ENCODE measurements at regions not wholly inside any gene's neighbourhood (a gene's known extent, or its start where the extent isn't known, plus 50 kb on each side); places are given as distances from the start of the nearest gene placed in this dataset.

DNA sequence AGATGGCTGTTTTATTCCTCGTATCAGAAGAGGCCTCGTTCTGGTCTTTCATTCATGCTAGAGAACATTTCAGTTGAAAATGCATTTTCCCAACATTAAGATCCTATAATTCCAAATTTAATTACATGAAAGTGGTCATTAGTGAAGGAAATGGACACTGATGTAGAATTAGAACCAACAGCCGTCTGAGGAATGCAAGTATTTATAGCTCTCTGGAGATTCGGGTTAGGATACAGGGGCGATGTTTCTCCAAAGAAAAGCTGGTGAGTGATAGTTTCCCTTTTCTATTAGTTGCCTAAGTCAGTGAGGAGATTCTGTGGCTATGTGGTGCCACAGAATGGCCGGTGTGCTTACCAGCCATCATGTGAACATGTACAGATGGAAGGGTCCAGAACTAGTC lies 109.0 kb upstream of the IL12A start:
- H3K4me3 ChIP-seq (ENCODE audit: low read depth, low read length): no peak overlapping the region
- no peak for TF ChIP-seq CTCF (IDR thresholded peaks at IDR 0.05; ENCODE audit: borderline replicate concordance, insufficient read depth, low read depth, low read length)

GRCh38 chr3:159881208-159881607 lies 107.4 kb upstream of the IL12A start:
- no peak for TF ChIP-seq CTCF (IDR thresholded peaks at IDR 0.05; ENCODE audit: borderline replicate concordance, insufficient read depth, low read depth, low read length)
- H3K4me3 ChIP-seq (ENCODE audit: low read depth, low read length): no peak overlapping the region

GRCh38 chr3:159881828-159882309 lies 106.8 kb upstream of the IL12A start:
- no peak for TF ChIP-seq CTCF (IDR thresholded peaks at IDR 0.05; ENCODE audit: borderline replicate concordance, insufficient read depth, low read depth, low read length)
- H3K4me3 ChIP-seq (ENCODE audit: low read depth, low read length): no peak overlapping the region

DNA sequence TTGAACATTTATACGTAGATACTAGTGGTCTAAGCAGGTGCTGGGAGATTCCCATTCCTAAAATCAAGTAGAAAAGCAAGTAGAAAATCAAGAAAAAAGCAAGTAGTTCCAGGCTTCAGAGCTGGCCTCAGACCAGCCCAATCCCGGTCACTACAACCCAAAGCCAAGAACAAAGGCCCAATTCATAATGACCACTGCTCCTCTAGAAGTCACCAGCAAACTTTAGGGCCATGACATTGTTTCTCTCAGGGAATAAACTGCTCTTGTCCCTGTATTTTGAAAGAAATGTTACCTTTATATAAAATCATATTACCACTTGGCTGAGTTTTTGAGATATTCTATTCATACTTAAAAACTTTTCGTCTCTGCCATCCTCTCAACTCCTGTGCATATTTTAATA lies 106.3 kb upstream of the IL12A start:
- no peak overlapping the region for H3K4me3 ChIP-seq (ENCODE audit: low read depth, low read length)
- TF ChIP-seq CTCF (IDR thresholded peaks at IDR 0.05; ENCODE audit: borderline replicate concordance, insufficient read depth, low read depth, low read length): no peak

GRCh38 chr3:159882790-159883779 lies 105.5 kb upstream of the IL12A start:
- H3K4me3 ChIP-seq (ENCODE audit: low read depth, low read length): no peak overlapping the region
- TF ChIP-seq CTCF (IDR thresholded peaks at IDR 0.05; ENCODE audit: borderline replicate concordance, insufficient read depth, low read depth, low read length): no peak

DNA sequence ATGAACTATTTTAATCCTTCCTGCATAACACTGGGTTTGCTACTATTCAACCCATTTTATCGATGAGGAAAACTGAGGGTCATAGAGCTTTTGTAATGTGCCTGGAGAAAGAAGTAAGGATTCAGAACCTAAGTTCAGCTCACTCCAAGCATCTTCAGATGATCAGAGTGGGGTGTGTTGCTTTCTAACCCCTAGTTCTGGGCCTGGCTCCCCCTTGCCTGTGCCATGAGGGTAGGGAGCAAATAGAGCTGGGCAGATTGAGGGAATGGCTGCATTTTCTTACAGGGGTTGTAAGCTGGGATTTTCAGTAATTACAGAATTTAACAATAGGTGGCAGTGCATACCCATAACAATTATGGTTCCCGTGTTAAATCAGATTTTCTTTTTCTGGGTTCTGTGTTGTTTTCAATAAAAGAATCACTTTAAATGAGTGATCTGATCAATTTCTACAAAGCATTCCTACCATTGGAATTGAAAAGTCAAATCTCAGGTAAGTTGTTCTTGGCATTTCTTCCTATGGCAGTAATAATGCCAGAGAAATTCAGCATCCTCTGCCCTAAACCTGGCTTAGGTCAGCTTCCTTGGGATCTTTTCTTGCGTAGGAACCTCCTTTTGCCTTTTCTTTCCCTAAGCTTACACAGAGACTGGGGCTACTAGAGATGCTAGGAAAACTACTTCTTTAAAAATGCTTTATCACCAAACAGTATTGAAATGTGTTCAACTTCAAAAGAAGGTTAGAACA lies 103.8 kb upstream of the IL12A start:
- TF ChIP-seq CTCF (IDR thresholded peaks at IDR 0.05; ENCODE audit: borderline replicate concordance, insufficient read depth, low read depth, low read length): peak; percentile 17; the same call in 1 of the 2 replicates
- no peak overlapping the region for H3K4me3 ChIP-seq (ENCODE audit: low read depth, low read length)
